Fibroblast of lung (primary cell): ENCODE measurements at regions not wholly inside any gene's neighbourhood (a gene's known extent, or its start where the extent isn't known, plus 50 kb on each side); places are given as distances from the start of the nearest gene placed in this dataset.

Experiments used
- DNase-seq, 2 donors: peaks; one replicate each; pipeline versions ENCODE4 v3.0.0 to v3.0.0-alpha.2; 2010; ENCODE audit warnings: low read depth in 2 of 2
- H2AFZ ChIP-seq: 2 replicates; pipeline ENCODE4 v1.5.1; 2012; ENCODE audit warnings: low read length, control low read depth, inconsistent platforms
- H3K27ac ChIP-seq: 2 replicates; pipeline ENCODE4 v1.5.1; 2011; ENCODE audit warnings: low read length, control low read depth; ENCODE audit not compliant: insufficient read depth
- H3K27me3 ChIP-seq: 2 replicates; pipeline ENCODE4 v1.5.1; 2011; ENCODE audit warnings: mild to moderate bottlenecking, low read length; ENCODE audit not compliant: control insufficient read depth, insufficient read depth
- H3K36me3 ChIP-seq: 2 replicates; pipeline ENCODE4 v1.5.1; 2011; ENCODE audit warnings: low read length; ENCODE audit not compliant: control insufficient read depth, insufficient read depth
- H3K4me1 ChIP-seq: 2 replicates; pipeline ENCODE4 v1.5.1; 2011; ENCODE audit warnings: low read length; ENCODE audit not compliant: control insufficient read depth, insufficient read depth; ENCODE audit errors: extremely low read depth
- H3K4me2 ChIP-seq: 2 replicates; pipeline ENCODE4 v1.5.1; 2011; ENCODE audit warnings: low read length, control low read depth; ENCODE audit not compliant: insufficient read depth; ENCODE audit errors: extremely low read depth
- H3K4me3 ChIP-seq, 4 experiments: fragments of 200-600 bp in 1 of 4; sonication (generic) in 1 of 4; replicated peaks in 1 of 4; 2 replicates each; pipeline ENCODE4 v1.5.1; 2011 to 2016; ENCODE audit warnings: low read length in 4 of 4, low read depth in 3 of 4, mild to moderate bottlenecking in 3 of 4, control low read depth in 2 of 4, inconsistent platforms in 1 of 4, mixed read lengths in 1 of 4; ENCODE audit not compliant: insufficient read depth in 1 of 4; ENCODE audit errors: control extremely low read depth in 1 of 4
- H3K79me2 ChIP-seq: 2 replicates; pipeline ENCODE4 v1.5.1; 2012; ENCODE audit warnings: mild to moderate bottlenecking, low read length, inconsistent platforms; ENCODE audit not compliant: control insufficient read depth, insufficient read depth
- H3K9ac ChIP-seq: 2 replicates; pipeline ENCODE4 v1.5.1; 2011; ENCODE audit warnings: mild to moderate bottlenecking, low read length, control low read depth; ENCODE audit not compliant: insufficient read depth
- H3K9me3 ChIP-seq: 2 replicates; pipeline ENCODE4 v1.5.1; 2012; ENCODE audit warnings: low read depth, low read length; ENCODE audit not compliant: control insufficient read depth, insufficient read depth
- H4K20me1 ChIP-seq: 2 replicates; pipeline ENCODE4 v1.5.1; 2011; ENCODE audit warnings: low read length; ENCODE audit not compliant: control insufficient read depth, insufficient read depth; ENCODE audit errors: extremely low read depth
- CTCF ChIP-seq, 2 donors: IDR thresholded peaks in 1 of 2; conservative IDR thresholded peaks in 1 of 2; 1 replicate in 1 of 2; 2 replicates in 1 of 2; pipeline ENCODE4 v1.5.1; 2011 to 2012; ENCODE audit warnings: low read length in 2 of 2, control low read depth in 1 of 2, inconsistent platforms in 1 of 2, low read depth in 1 of 2, mild to moderate bottlenecking in 1 of 2
- EZH2 ChIP-seq: IDR thresholded peaks from 2 replicates; pipeline ENCODE4 v1.5.1; 2012; ENCODE audit warnings: low read length, control low read depth, mild to moderate bottlenecking; ENCODE audit errors: missing control alignments

GRCh38 chr9:14522627-14523379, 170.4 kb downstream of the ZDHHC21 start:
- DNase-seq = no peak
- H3K27ac ChIP-seq = no peak overlapping the region
- no peak overlapping the region for H2AFZ ChIP-seq
- H3K9me3 ChIP-seq = no peaks in the 10 kb centered on the region
- no peak overlapping the region for H3K9ac ChIP-seq
- no peaks in the 10 kb centered on the region for H3K36me3 ChIP-seq
- H3K4me1 ChIP-seq = no peaks in the 10 kb centered on the region
- H3K4me3 ChIP-seq = no peak overlapping the region
- no peaks in the 10 kb centered on the region for H3K79me2 ChIP-seq
- H3K4me2 ChIP-seq = no peak overlapping the region
- H3K27me3 ChIP-seq = no peaks in the 10 kb centered on the region
- H4K20me1 ChIP-seq = no peaks in the 10 kb centered on the region
- no peak for TF ChIP-seq EZH2
- TF ChIP-seq CTCF (conservative IDR thresholded peaks at IDR 0.05 in 1 of 2, IDR thresholded peaks at IDR 0.05 in 1 of 2; ENCODE audit: low read depth in 1 of 2, low read length in 2 of 2) = no peak

GRCh38 chr9:14520341-14520740, 172.9 kb downstream of the ZDHHC21 start:
- H2AFZ ChIP-seq = no peak overlapping the region
- H3K27me3 ChIP-seq = no peaks in the 10 kb centered on the region
- H3K79me2 ChIP-seq = no peaks in the 10 kb centered on the region
- no peak overlapping the region for H3K4me3 ChIP-seq
- H3K36me3 ChIP-seq = no peaks in the 10 kb centered on the region
- H3K4me2 ChIP-seq = no peak overlapping the region
- DNase-seq = peak in 1 of 2 donors; percentile 28
- H3K9me3 ChIP-seq = no peaks in the 10 kb centered on the region
- no peaks in the 10 kb centered on the region for H4K20me1 ChIP-seq
- H3K4me1 ChIP-seq = no peaks in the 10 kb centered on the region
- no peak overlapping the region for H3K9ac ChIP-seq
- H3K27ac ChIP-seq = no peak overlapping the region
- TF ChIP-seq EZH2 = no peak
- TF ChIP-seq CTCF (conservative IDR thresholded peaks at IDR 0.05 in 1 of 2, IDR thresholded peaks at IDR 0.05 in 1 of 2; ENCODE audit: low read depth in 1 of 2, low read length in 2 of 2) = no peak

GRCh38 chr9:14517154-14517906, 175.9 kb downstream of the ZDHHC21 start:
- Histone ChIP-seq H3K9me3 (no peaks in the 10 kb centered on the region), H3K27me3 (no peaks in the 10 kb centered on the region), H3K36me3 (no peaks in the 10 kb centered on the region), H3K4me2 (no peak overlapping the region), H2AFZ (no peak overlapping the region), H3K9ac (no peak overlapping the region), H3K79me2 (no peaks in the 10 kb centered on the region), H3K27ac (no peak overlapping the region), H3K4me1 (no peaks in the 10 kb centered on the region), H4K20me1 (no peaks in the 10 kb centered on the region), H3K4me3 (no peak overlapping the region)
- DNase-seq = no peak
- TF ChIP-seq EZH2 (no peak), CTCF (conservative IDR thresholded peaks at IDR 0.05 in 1 of 2, IDR thresholded peaks at IDR 0.05 in 1 of 2; ENCODE audit: low read depth in 1 of 2, low read length in 2 of 2) (no peak)
